Heart left ventricle (tissue), 13 donors: ENCODE measurements at regions not wholly inside any gene's neighbourhood (a gene's known extent, or its start where the extent isn't known, plus 50 kb on each side); places are given as distances from the start of the nearest gene placed in this dataset.

Experiments
- CTCF ChIP-seq, 12 donors: fragments of 200-600 bp; sonication (generic) in 4 of 12; IDR thresholded peaks; one replicate each; pipeline versions ENCODE4 v1.5.0 to v1.8.0; 2018 to 2022; ENCODE audit warnings: antibody characterized with exemption in 12 of 12, mild to moderate bottlenecking in 5 of 12
- POLR2A ChIP-seq, 2 donors: fragments of 450-650 bp; IDR thresholded peaks; one replicate each; pipeline ENCODE4 v1.6.1; 2017; ENCODE audit warnings: antibody characterized with exemption in 2 of 2, mild to moderate bottlenecking in 2 of 2, moderate library complexity in 2 of 2
- donor health status: ischemic (EF 13 %, LVEDD 7.1; RV severe dilation, severe dysfunction).
- donor health status: DM: no; HTN: yes; CAD: no.
- donor health status: DM: no; HTN: no; CAD: no.
- donor health status: ischemic (EF 25% LVEDD 6.9; RV normal size, moderate dysfunction).
- donor health status: ischemic (EF 25% LVEDD 5.7; RV mildly dilated, moderate dysfunction).
- donor health status: ischemic (EF 35%, LVEDD 5.7; RV mildly dilated, moderate dysfunction).
- donor health status: nonischemic (EF 11% LVEDD 7.7; RV severe dilation, severe dysfunction).
- donor health status: DM: yes; HTN: yes; CAD: no.
- donor health status: PGD.
- donor health status: ischemic (EF 29% LVEDD 5.4; RV normal size, mild dysfunction).
- donor health status: nonischemic (EF 23%, LVEDD 6.1; RV moderate dilation, normal function).

DNA sequence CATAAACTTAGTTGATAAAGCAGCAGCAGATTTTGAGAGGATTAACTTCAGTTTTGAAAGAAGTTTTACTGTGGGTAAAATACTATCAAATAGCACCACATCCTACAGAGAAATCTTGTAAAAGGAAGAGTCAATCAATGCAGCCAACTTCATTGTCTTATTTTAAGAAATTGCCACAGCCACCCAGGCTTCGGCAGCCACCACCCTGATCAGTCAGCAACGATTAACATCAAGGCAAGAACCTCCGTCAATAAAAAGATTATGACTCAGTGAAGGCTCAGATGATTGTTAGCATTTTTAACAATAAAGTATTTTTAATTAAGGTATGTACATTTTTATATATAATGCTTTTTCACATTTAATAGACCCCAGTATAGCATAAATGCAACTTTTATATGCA, 122.3 kb upstream of the NR4A3 start:
- no peak for TF ChIP-seq POLR2A (IDR thresholded peaks at IDR 0.05)
- TF ChIP-seq CTCF (IDR thresholded peaks at IDR 0.05): no peak
